Neutrophil (primary cell): ENCODE measurements at regions not wholly inside any gene's neighbourhood (a gene's known extent, or its start where the extent isn't known, plus 50 kb on each side); places are given as distances from the start of the nearest gene placed in this dataset.

Experiments used
- H3K27ac ChIP-seq: fragments of 200-600 bp; sonication (generic); 2 replicates; pipeline ENCODE4 v1.5.1; 2016; ENCODE audit warnings: mild to moderate bottlenecking, moderate library complexity
- H3K27me3 ChIP-seq: fragments of 200-600 bp; sonication (generic); 2 replicates; pipeline ENCODE4 v1.6.0; 2016; ENCODE audit warnings: mild to moderate bottlenecking
- H3K36me3 ChIP-seq: fragments of 200-600 bp; sonication (generic); 2 replicates; pipeline ENCODE4 v1.5.1; 2017
- H3K4me1 ChIP-seq, 2 experiments: fragments of 200-600 bp in 1 of 2; sonication (generic) in 1 of 2; 1 replicate in 1 of 2; 2 replicates in 1 of 2; pipeline versions ENCODE4 v1.5.1 to v1.6.1; 2013 to 2016; ENCODE audit warnings: low read depth in 1 of 2, low read length in 1 of 2, mild to moderate bottlenecking in 1 of 2, moderate library complexity in 1 of 2; ENCODE audit not compliant: control insufficient read depth in 1 of 2, insufficient read depth in 1 of 2
- H3K4me3 ChIP-seq, 2 experiments: fragments of 200-600 bp in 1 of 2; sonication (generic) in 1 of 2; 1 replicate in 1 of 2; 2 replicates in 1 of 2; pipeline ENCODE4 v1.5.1; 2013 to 2016; ENCODE audit warnings: low read depth in 1 of 2, low read length in 1 of 2, mild to moderate bottlenecking in 1 of 2, moderate library complexity in 1 of 2
- H3K9me3 ChIP-seq: fragments of 200-600 bp; sonication (generic); 2 replicates; pipeline ENCODE4 v1.5.1; 2016
- TF ChIP-seq, protein P1 (sequence below): fragments of 200-600 bp; sonication (generic); IDR thresholded peaks from 2 replicates; pipeline ENCODE4 v1.5.1; 2016; ENCODE audit warnings: antibody characterized with exemption

- H3K4me1 ChIP-seq: no peaks in the 10 kb centered on the region
- H3K4me3 ChIP-seq: no peak overlapping the region
- H3K27me3 ChIP-seq: no peaks in the 10 kb centered on the region
- no peak overlapping the region for H3K27ac ChIP-seq
- TF ChIP-seq, protein P1, sequence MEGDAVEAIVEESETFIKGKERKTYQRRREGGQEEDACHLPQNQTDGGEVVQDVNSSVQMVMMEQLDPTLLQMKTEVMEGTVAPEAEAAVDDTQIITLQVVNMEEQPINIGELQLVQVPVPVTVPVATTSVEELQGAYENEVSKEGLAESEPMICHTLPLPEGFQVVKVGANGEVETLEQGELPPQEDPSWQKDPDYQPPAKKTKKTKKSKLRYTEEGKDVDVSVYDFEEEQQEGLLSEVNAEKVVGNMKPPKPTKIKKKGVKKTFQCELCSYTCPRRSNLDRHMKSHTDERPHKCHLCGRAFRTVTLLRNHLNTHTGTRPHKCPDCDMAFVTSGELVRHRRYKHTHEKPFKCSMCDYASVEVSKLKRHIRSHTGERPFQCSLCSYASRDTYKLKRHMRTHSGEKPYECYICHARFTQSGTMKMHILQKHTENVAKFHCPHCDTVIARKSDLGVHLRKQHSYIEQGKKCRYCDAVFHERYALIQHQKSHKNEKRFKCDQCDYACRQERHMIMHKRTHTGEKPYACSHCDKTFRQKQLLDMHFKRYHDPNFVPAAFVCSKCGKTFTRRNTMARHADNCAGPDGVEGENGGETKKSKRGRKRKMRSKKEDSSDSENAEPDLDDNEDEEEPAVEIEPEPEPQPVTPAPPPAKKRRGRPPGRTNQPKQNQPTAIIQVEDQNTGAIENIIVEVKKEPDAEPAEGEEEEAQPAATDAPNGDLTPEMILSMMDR: no peak
- no peaks in the 10 kb centered on the region for H3K9me3 ChIP-seq
- no peaks in the 10 kb centered on the region for H3K36me3 ChIP-seq
Observed at GRCh38 chr5:133703935-133704334, 91.6 kb upstream of the FSTL4 start.

DNA sequence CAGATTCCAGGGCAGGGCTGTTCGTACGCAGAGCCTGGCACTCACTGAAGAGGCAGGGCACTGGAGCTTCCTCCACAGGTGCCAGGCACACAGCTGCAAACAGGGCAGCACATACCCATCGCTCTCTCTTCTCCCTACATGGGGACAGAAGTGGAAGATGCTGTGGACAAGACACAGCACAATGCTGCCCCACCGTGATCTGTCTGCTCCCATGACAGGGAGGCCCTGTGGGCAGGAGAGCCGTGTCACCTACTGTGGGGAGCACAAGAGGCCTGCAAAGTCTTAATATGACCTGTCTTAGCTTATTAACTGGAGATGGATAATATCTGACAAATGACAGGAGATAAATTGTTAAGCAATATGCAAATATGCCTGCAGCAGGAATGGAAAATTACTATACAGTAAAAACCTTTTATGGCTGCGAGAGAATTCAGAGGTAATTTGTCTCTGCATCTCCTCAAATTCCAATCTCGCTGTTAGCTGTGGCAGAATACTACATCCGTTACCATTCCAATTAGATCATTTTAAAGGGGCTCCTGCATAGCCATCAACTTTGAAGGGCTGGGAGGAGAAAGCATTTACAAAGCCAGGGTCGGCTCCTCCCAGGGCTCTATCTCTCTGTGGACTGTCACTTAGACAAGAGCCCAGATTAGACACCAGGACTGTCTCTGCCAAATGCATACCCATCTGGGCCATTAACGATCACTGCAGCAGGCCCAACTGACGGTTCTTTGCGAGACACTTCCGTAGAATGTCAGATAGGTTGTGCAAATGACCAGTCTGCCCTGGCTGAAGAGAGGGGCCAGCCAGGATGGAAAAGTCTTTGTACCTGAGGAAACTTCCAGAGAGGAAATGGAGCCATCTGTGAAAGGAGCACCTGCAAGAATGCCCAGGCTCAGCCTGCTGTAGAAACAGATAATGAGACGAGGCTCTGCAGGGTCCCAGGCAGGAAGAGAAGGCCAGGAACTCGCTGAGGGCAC is 90.7 kb upstream of the FSTL4 start:
- Histone ChIP-seq H3K27me3 (no peaks in the 10 kb centered on the region), H3K4me1 (no peaks in the 10 kb centered on the region), H3K9me3 (no peaks in the 10 kb centered on the region), H3K4me3 (no peak overlapping the region), H3K27ac (no peak overlapping the region), H3K36me3 (no peaks in the 10 kb centered on the region)
- TF ChIP-seq, protein P1: no peak

DNA sequence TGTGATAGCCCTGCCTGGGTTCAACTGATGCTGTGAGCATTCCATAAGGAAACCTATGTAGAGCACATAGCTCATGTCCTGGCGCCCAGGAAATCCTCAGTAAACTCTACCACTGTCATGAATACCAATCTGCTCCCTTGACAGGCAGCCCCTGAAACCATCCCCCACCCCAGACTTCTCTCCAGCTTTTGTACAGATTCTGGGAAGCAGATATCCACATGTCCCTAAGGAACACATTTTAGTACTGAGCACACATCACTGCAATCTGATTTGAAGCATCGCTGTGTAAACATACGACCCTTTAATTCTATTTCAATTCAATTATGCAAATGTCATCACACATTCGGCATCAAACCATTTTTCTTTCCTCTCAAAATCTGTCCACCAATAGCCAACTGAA is 89.5 kb upstream of the FSTL4 start:
- Histone ChIP-seq H3K9me3 (no peaks in the 10 kb centered on the region), H3K4me3 (no peak overlapping the region), H3K27me3 (no peaks in the 10 kb centered on the region), H3K4me1 (no peaks in the 10 kb centered on the region), H3K36me3 (no peaks in the 10 kb centered on the region), H3K27ac (no peak overlapping the region)
- TF ChIP-seq, protein P1: no peak

DNA sequence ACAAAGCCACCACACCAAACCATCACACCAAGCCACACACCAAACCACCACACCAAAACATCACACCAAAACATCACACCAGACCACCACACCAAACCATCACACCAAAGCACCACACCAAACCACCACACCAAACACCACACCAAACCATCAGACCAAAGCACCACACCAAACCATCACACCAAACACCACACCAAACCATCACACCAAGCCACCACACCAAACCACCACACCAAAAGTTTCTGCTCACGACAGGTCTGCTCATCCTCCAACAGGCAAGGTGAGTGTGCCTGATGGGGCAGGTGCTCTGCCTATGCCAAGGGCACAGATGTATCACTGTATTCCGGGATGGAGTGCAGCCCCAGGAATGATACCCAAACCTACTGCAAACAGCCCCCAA is 87.9 kb upstream of the FSTL4 start:
- Histone ChIP-seq H3K27ac (no peak overlapping the region), H3K27me3 (no peaks in the 10 kb centered on the region), H3K4me1 (no peaks in the 10 kb centered on the region), H3K9me3 (no peaks in the 10 kb centered on the region), H3K4me3 (no peak overlapping the region), H3K36me3 (no peaks in the 10 kb centered on the region)
- TF ChIP-seq, protein P1: no peak

- TF ChIP-seq, protein P1: no peak
- no peaks in the 10 kb centered on the region for H3K27me3 ChIP-seq
- no peak overlapping the region for H3K27ac ChIP-seq
- no peak overlapping the region for H3K4me3 ChIP-seq
- no peaks in the 10 kb centered on the region for H3K4me1 ChIP-seq
- H3K36me3 ChIP-seq: no peaks in the 10 kb centered on the region
- no peaks in the 10 kb centered on the region for H3K9me3 ChIP-seq
Observed at GRCh38 chr5:133698646-133699526, 86.5 kb upstream of the FSTL4 start.
